Esophagus (tissue), 2 donors: ENCODE measurements at regions not wholly inside any gene's neighbourhood (a gene's known extent, or its start where the extent isn't known, plus 50 kb on each side); places are given as distances from the start of the nearest gene placed in this dataset.
"Not testable (repeated sequence)": the region's sequence is repeated elsewhere in the genome, so short reads cannot be mapped to it uniquely, and the experiment has no call there.

Experiments
- H3K27ac ChIP-seq, 2 donors: one replicate each; pipeline ENCODE4 v1.5.1; 2013; ENCODE audit warnings: low read depth in 2 of 2, mild to moderate bottlenecking in 2 of 2, inconsistent platforms in 1 of 2, low read length in 1 of 2, moderate library complexity in 1 of 2
- H3K27me3 ChIP-seq, 2 donors: one replicate each; pipeline ENCODE4 v1.6.1; 2013; ENCODE audit warnings: low read length in 2 of 2, control low read depth in 1 of 2, mild to moderate bottlenecking in 1 of 2; ENCODE audit not compliant: insufficient read depth in 2 of 2, control insufficient read depth in 1 of 2
- H3K36me3 ChIP-seq, 2 donors: one replicate each; pipeline ENCODE4 v1.6.1; 2013; ENCODE audit warnings: low read length in 1 of 2; ENCODE audit not compliant: control insufficient read depth in 2 of 2, insufficient read depth in 2 of 2
- H3K4me1 ChIP-seq, 2 donors: one replicate each; pipeline ENCODE4 v1.6.1; 2013; ENCODE audit warnings: low read length in 1 of 2; ENCODE audit not compliant: control insufficient read depth in 2 of 2, insufficient read depth in 2 of 2
- H3K4me3 ChIP-seq, 2 donors: one replicate each; pipeline ENCODE4 v1.5.1; 2013; ENCODE audit warnings: low read length in 2 of 2, mild to moderate bottlenecking in 2 of 2, low read depth in 1 of 2, moderate library complexity in 1 of 2
- H3K9me3 ChIP-seq, 2 donors: one replicate each; pipeline ENCODE4 v1.6.1; 2013; ENCODE audit warnings: mild to moderate bottlenecking in 2 of 2, low read depth in 1 of 2, low read length in 1 of 2, moderate library complexity in 1 of 2; ENCODE audit not compliant: control insufficient read depth in 2 of 2, insufficient read depth in 1 of 2
- WGBS, 2 donors: extraction: QIAGEN DNeasy Blood & Tissue Kit; methylation state at CpG; one replicate each; pipeline ENCODE4 v1.1.7; 2013; 5-methylcytosine and 5-hydroxymethylcytosine counted together
- donor health status: healthy with polysubstance abuse.
- donor health status: Bipolar disorder and iron deficiency.

- Histone ChIP-seq H3K9me3 (no peaks in the 10 kb centered on the region), H3K36me3 (no peaks in the 10 kb centered on the region), H3K4me3 (no peak overlapping the region), H3K4me1 (no peaks in the 10 kb centered on the region), H3K27ac (no peak overlapping the region), H3K27me3 (no peaks in the 10 kb centered on the region)
- 71 to 78% methylated on average over 6 of the region's 6 CpGs for WGBS, 2 donors
Measured at GRCh38 chr6:139964737-139965136, 590.3 kb upstream of the CITED2 start.

GRCh38 chr6:139962654-139963347 lies 588.4 kb upstream of the CITED2 start:
- Histone ChIP-seq H3K4me3 (no peak overlapping the region), H3K4me1 (no peaks in the 10 kb centered on the region), H3K36me3 (no peaks in the 10 kb centered on the region), H3K27ac (peak overlapping the region in 1 of 2 donors; percentile 16), H3K27me3 (no peaks in the 10 kb centered on the region), H3K9me3 (no peaks in the 10 kb centered on the region)
- WGBS, 2 donors, result 86 to 87% methylated on average over 6 of the region's 6 CpGs

GRCh38 chr6:139961190-139961589 lies 586.7 kb upstream of the CITED2 start:
- H3K4me3 ChIP-seq, result no peak overlapping the region
- no peaks in the 10 kb centered on the region for H3K4me1 ChIP-seq
- WGBS, 2 donors, result 43 to 54% methylated on average over 2 of the region's 2 CpGs
- H3K36me3 ChIP-seq, result no peaks in the 10 kb centered on the region
- H3K9me3 ChIP-seq, result no peaks in the 10 kb centered on the region
- H3K27ac ChIP-seq, result no peak overlapping the region
- H3K27me3 ChIP-seq, result no peaks in the 10 kb centered on the region

GRCh38 chr6:139960671-139961070 lies 586.2 kb upstream of the CITED2 start:
- Histone ChIP-seq H3K4me1 (no peaks in the 10 kb centered on the region), H3K9me3 (no peaks in the 10 kb centered on the region), H3K4me3 (no peak overlapping the region), H3K36me3 (no peaks in the 10 kb centered on the region), H3K27me3 (no peaks in the 10 kb centered on the region), H3K27ac (no peak overlapping the region)
- WGBS, 2 donors, result 59 to 61% methylated on average over 2 of the region's 2 CpGs

- no peaks in the 10 kb centered on the region for H3K4me1 ChIP-seq
- no peak overlapping the region for H3K27ac ChIP-seq
- H3K27me3 ChIP-seq, result no peaks in the 10 kb centered on the region
- no peak overlapping the region for H3K4me3 ChIP-seq
- 65 to 70% methylated on average over 2 of the region's 2 CpGs for WGBS, 2 donors
- H3K9me3 ChIP-seq, result no peaks in the 10 kb centered on the region
- no peaks in the 10 kb centered on the region for H3K36me3 ChIP-seq
Measured at GRCh38 chr6:139955366-139956155, 581.1 kb upstream of the CITED2 start.

- Histone ChIP-seq H3K27me3 (no peaks in the 10 kb centered on the region), H3K27ac (no peak overlapping the region), H3K4me1 (no peaks in the 10 kb centered on the region), H3K36me3 (no peaks in the 10 kb centered on the region), H3K4me3 (no peak overlapping the region), H3K9me3 (no peaks in the 10 kb centered on the region)
Measured at GRCh38 chr6:139954463-139955071, 580.1 kb upstream of the CITED2 start.

- not testable (repeated sequence) for H3K9me3 ChIP-seq, H3K4me1 ChIP-seq, H3K36me3 ChIP-seq, H3K4me3 ChIP-seq, H3K27me3 ChIP-seq, H3K27ac ChIP-seq
- 96 to 98% methylated on average over 11 of the region's 11 CpGs for WGBS, 2 donors
Measured at GRCh38 chr6:139953780-139954179, 579.3 kb upstream of the CITED2 start.

- Histone ChIP-seq H3K4me1 (no peaks in the 10 kb centered on the region), H3K36me3 (no peaks in the 10 kb centered on the region), H3K9me3 (no peaks in the 10 kb centered on the region), H3K27me3 (no peaks in the 10 kb centered on the region), H3K4me3 (no peak overlapping the region), H3K27ac (no peak overlapping the region)
- WGBS, 2 donors, result 64 to 66% methylated on average over 3 of the region's 3 CpGs
Measured at GRCh38 chr6:139951172-139951571, 576.7 kb upstream of the CITED2 start.

- 73% methylated on average over 2 of the region's 2 CpGs for WGBS, 2 donors
- Histone ChIP-seq H3K27me3 (no peaks in the 10 kb centered on the region), H3K27ac (no peak overlapping the region), H3K9me3 (no peaks in the 10 kb centered on the region), H3K4me3 (no peak overlapping the region), H3K4me1 (no peaks in the 10 kb centered on the region), H3K36me3 (no peaks in the 10 kb centered on the region)
Measured at GRCh38 chr6:139944976-139945375, 570.5 kb upstream of the CITED2 start.
